ENCODE measurements at regions not wholly inside any gene's neighbourhood (a gene's known extent, or its start where the extent isn't known, plus 50 kb on each side); places are given as distances from the start of the nearest gene placed in this dataset.

- no peak for DNase-seq
Measured at GRCh38 chr7:49102411-49102810, 178.1 kb downstream of the CDC14C start.

GRCh38 chr7:49111706-49112105 lies 187.4 kb downstream of the CDC14C start:
- DNase-seq = no peak

- no peak for DNase-seq
Measured at GRCh38 chr7:49112222-49112621, 187.9 kb downstream of the CDC14C start.

GRCh38 chr7:49112647-49113046 lies 188.3 kb downstream of the CDC14C start:
- DNase-seq = no peak

GRCh38 chr7:49119706-49120105 lies 195.4 kb downstream of the CDC14C start:
- no peak for DNase-seq

- no peak for DNase-seq
Measured at GRCh38 chr7:49125246-49125645, 200.9 kb downstream of the CDC14C start.

GRCh38 chr7:49127359-49127913 lies 203.1 kb downstream of the CDC14C start:
- no peak for DNase-seq

- no peak for DNase-seq
Measured at GRCh38 chr7:49137978-49138377, 213.6 kb downstream of the CDC14C start.

GRCh38 chr7:49150486-49150885 lies 226.1 kb downstream of the CDC14C start:
- DNase-seq = no peak

GRCh38 chr7:49151146-49151545 lies 226.8 kb downstream of the CDC14C start:
- no peak for DNase-seq

- no peak for DNase-seq
Measured at GRCh38 chr7:49158321-49158720, 234.0 kb downstream of the CDC14C start.

GRCh38 chr7:49159536-49159935 lies 235.2 kb downstream of the CDC14C start:
- no peak for DNase-seq

- DNase-seq = no peak
Measured at GRCh38 chr7:49166441-49166840, 242.1 kb downstream of the CDC14C start.

GRCh38 chr7:49172639-49173038 lies 248.3 kb downstream of the CDC14C start:
- DNase-seq = no peak

GRCh38 chr7:49174396-49174795 lies 250.0 kb downstream of the CDC14C start:
- DNase-seq = no peak

GRCh38 chr7:49187543-49188268 lies 263.4 kb downstream of the CDC14C start:
- no peak for DNase-seq

GRCh38 chr7:49228426-49229098 lies 304.2 kb downstream of the CDC14C start:
- DNase-seq = no peak

- DNase-seq = no peak
Measured at GRCh38 chr7:49229246-49229645, 304.9 kb downstream of the CDC14C start.

GRCh38 chr7:49243521-49243920 lies 319.2 kb downstream of the CDC14C start:
- no peak for DNase-seq

GRCh38 chr7:49244543-49244942 lies 320.2 kb downstream of the CDC14C start:
- DNase-seq = no peak

GRCh38 chr7:49245062-49245461 lies 320.7 kb downstream of the CDC14C start:
- no peak for DNase-seq

- no peak for DNase-seq
Measured at GRCh38 chr7:49247759-49248158, 323.4 kb downstream of the CDC14C start.

GRCh38 chr7:49255054-49255453 lies 330.7 kb downstream of the CDC14C start:
- DNase-seq = no peak

GRCh38 chr7:49260538-49260937 lies 336.2 kb downstream of the CDC14C start:
- no peak for DNase-seq
